Panc1 (cell line): ENCODE measurements at regions not wholly inside any gene's neighbourhood (a gene's known extent, or its start where the extent isn't known, plus 50 kb on each side); places are given as distances from the start of the nearest gene placed in this dataset.

Source experiments
- CTCF ChIP-seq: fragments of 450-650 bp; IDR thresholded peaks from 2 replicates; pipeline ENCODE4 v1.5.1; 2017; ENCODE audit warnings: mild to moderate bottlenecking
- POLR2AphosphoS5 ChIP-seq: IDR thresholded peaks from 2 replicates; pipeline ENCODE4 v1.6.1; 2012; ENCODE audit warnings: mild to moderate bottlenecking, low read depth, low read length, moderate library complexity
- REST ChIP-seq, 2 experiments: IDR thresholded peaks; 2 replicates each; pipeline ENCODE4 v1.6.1; 2011 to 2012; ENCODE audit warnings: low read depth in 2 of 2, control low read depth in 1 of 2, low read length in 1 of 2, mild to moderate bottlenecking in 1 of 2, moderate library complexity in 1 of 2; ENCODE audit not compliant: insufficient read depth in 1 of 2
- TCF7L2 ChIP-seq: IDR thresholded peaks from 2 replicates; pipeline ENCODE4 v1.6.1; 2011; ENCODE audit warnings: mild to moderate bottlenecking, low read depth, low read length, inconsistent platforms

GRCh38 chr3:35946854-35947515 is 307.7 kb downstream of the ARPP21 start:
- peak; percentile 9; the same call in 1 of the 2 replicates for TF ChIP-seq CTCF
- TF ChIP-seq TCF7L2, result no peak
- no peak for TF ChIP-seq POLR2AphosphoS5
- TF ChIP-seq REST (IDR thresholded peaks at IDR 0.05; ENCODE audit: insufficient read depth in 1 of 2, low read depth in 2 of 2, low read length in 1 of 2), result no peak
